Stomach (tissue), 4 donors: ENCODE measurements at regions not wholly inside any gene's neighbourhood (a gene's known extent, or its start where the extent isn't known, plus 50 kb on each side); places are given as distances from the start of the nearest gene placed in this dataset.

Source experiments
- CTCF ChIP-seq, 7 experiments: fragments of 450-650 bp in 4 of 7; fragments of 200-600 bp in 3 of 7; sonication (generic) in 3 of 7; IDR thresholded peaks; one replicate each; pipeline ENCODE4 v1.5.1; 2016 to 2019; ENCODE audit warnings: antibody characterized with exemption in 7 of 7, control low read depth in 2 of 7, mild to moderate bottlenecking in 1 of 7
- EP300 ChIP-seq: sonication (generic); formaldehyde crosslinking; IDR thresholded peaks from one replicate; pipeline ENCODE4 v1.6.1; 2017; ENCODE audit warnings: antibody characterized with exemption
- POLR2A ChIP-seq, 4 donors: fragments of 450-650 bp; IDR thresholded peaks; one replicate each; pipeline ENCODE4 v1.6.1; 2016; ENCODE audit warnings: antibody characterized with exemption in 4 of 4, control low read depth in 2 of 4, mild to moderate bottlenecking in 1 of 4, moderate library complexity in 1 of 4

GRCh38 chr3:164864454-164864853 lies 213.8 kb downstream of the SI start:
- no peak for TF ChIP-seq CTCF (IDR thresholded peaks at IDR 0.05)
- no peak for TF ChIP-seq EP300
- no peak for TF ChIP-seq POLR2A (IDR thresholded peaks at IDR 0.05)
